ENCODE measurements at regions not wholly inside any gene's neighbourhood (a gene's known extent, or its start where the extent isn't known, plus 50 kb on each side); places are given as distances from the start of the nearest gene placed in this dataset.

DNA sequence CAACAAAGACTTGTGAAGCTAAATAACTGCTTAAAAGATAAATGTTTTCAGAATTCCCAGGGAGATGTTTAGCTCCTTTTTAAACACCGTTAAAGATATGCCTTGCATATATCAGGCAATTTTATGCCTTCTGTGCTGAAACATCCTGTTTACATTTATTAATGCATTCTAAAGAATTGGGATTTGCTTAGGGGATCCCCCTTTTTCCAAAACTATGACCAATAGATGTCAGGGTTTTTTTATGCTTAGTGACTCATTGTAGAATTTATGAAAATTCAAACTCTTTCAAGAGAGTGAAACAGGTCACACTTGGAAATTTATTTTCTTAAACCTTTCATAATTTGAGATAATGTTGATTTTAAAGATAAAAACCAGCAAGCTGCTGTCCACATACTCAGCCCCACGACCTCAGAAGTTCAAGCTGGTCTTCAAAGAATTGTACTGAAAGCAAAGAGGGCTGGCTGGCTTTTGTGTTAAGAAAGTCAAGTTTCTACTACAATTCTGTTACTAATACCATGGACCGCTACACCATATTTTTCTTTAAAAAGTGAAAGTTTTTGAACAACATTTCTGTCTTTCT lies 411.8 kb downstream of the ETV1 start:
- TF ChIP-seq, protein P1, sequence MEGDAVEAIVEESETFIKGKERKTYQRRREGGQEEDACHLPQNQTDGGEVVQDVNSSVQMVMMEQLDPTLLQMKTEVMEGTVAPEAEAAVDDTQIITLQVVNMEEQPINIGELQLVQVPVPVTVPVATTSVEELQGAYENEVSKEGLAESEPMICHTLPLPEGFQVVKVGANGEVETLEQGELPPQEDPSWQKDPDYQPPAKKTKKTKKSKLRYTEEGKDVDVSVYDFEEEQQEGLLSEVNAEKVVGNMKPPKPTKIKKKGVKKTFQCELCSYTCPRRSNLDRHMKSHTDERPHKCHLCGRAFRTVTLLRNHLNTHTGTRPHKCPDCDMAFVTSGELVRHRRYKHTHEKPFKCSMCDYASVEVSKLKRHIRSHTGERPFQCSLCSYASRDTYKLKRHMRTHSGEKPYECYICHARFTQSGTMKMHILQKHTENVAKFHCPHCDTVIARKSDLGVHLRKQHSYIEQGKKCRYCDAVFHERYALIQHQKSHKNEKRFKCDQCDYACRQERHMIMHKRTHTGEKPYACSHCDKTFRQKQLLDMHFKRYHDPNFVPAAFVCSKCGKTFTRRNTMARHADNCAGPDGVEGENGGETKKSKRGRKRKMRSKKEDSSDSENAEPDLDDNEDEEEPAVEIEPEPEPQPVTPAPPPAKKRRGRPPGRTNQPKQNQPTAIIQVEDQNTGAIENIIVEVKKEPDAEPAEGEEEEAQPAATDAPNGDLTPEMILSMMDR (IDR thresholded peaks at IDR 0.05): no peak

DNA sequence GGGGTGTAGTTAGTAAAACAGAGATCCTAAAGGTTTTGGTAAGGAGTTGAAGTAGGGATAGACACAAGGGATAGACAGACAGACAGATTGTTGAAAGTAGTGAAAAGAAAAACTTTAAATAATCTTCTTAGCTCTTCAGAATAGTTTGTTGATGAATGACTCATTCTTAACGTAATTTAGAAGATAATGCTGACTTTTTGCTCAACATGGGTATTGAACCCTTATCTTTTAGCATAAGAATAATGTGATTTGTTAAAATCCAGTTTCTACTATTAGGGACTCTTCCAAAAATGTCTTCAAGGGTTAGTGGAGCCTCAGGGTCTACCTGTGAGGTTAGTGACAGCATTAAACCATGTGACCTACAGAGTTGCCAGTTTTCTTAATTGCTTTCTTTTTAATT lies 411.2 kb downstream of the ETV1 start:
- TF ChIP-seq, protein P1 (IDR thresholded peaks at IDR 0.05): no peak

DNA sequence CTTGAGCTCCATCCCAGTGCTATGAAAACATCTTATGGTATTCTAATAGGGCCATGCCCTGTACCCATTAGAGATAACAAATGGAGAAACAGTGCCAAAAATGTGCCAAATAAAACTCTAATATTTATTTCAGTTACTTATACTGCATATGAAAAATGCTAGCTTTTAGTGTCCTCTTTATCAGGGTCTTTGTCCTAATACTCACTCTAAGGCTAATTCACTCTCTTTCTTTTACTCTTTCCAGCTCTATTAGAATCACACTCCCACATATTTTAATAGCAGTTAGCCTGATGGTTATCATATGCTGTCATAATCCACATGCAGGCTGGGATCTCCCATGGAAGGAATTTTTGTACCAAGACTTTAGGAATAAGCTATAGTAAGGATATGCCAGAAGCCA lies 408.4 kb downstream of the ETV1 start:
- TF ChIP-seq, protein P1 (IDR thresholded peaks at IDR 0.05): no peak

DNA sequence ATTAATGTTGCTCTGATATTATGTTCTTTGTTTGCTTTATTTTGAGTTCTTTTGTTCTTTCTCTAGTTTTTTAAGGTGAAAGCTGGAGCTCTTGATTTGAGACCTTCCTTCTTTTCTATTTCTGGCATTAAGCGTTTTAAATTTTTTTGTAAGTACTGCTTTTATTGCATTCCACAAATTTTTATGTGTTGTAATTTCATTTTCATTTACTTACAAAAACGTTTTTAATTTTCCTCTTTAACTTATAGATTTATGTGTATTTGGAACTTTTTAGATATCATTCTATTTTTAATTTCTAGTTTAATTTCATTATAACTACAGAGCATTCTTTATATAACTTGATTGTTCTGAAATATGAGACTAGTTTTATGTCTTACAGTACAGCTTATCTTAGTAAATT lies 395.6 kb downstream of the ETV1 start:
- TF ChIP-seq, protein P1 (IDR thresholded peaks at IDR 0.05): no peak

DNA sequence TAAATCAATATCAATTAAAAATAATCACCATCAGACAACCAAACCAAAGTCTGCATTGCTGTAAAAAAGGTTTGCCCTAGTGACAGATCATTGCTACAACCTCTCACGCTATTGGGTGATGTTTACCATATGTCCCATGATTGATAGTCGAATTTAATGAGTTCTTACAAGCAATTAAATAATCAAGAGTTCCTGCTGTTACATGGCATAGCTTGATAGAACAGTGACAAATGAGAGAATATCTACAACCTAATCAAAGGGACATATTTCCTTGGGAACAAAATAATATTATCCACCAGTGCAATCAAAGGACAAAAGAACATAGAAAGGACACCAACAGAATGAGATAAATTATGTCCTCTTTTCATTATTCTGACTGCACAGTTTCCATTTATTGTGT lies 387.4 kb downstream of the ETV1 start:
- TF ChIP-seq, protein P1 (IDR thresholded peaks at IDR 0.05): no peak

DNA sequence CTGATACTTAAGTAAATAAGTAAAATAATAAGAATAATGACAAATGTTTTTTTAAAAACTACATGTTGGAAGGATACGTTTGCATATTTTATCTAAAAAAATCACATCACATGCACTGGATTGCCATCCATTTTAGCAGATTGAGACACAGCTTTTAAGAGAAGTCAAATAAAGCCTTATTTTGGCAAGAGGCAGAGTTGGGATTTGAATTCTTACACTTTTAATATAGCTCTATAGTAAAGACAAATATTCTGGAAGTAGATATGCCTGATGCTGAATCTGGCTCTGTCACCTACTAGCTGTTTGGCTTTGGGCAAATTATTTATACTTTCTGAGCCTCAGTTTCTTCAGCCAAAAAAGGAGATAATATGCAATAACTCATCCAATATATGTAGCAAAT lies 386.4 kb downstream of the ETV1 start:
- TF ChIP-seq, protein P1 (IDR thresholded peaks at IDR 0.05): no peak

DNA sequence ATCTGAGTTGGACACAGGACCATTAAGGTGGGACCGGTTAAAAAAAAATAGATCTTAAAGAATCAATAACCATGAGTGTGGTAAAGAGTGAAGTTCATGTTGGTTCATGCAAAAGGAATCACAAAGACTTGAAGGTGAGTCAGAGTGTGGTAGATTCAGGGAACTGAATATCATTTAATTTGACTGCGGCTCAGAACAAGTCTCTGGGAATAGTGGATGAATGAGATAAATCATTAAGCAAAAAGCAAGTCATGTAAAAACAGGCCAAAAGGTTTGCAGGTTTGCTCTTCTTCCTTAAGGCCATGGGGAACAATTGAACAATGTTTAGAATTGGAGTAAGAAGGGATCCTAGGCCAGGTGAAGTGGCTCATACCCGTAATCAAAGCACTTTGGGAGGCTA lies 385.8 kb downstream of the ETV1 start:
- TF ChIP-seq, protein P1 (IDR thresholded peaks at IDR 0.05): no peak

DNA sequence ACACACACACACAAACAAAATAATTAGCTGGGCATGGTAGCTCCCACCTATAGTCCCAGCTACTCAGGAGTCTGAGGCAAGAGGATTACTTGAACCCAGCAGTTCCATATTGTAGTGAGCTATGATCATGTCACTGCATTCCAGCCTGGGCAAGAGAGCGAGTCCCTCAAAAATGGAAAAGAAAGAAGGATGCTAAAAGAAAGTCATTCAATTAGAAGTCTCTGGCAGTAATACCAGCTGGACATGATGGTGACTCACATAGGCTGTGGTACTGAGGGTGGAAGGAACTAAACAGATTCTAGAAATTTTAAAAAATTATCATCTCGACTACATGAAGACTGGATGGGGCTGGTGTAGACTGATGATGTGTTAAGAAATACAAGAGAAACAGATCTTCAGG lies 385.3 kb downstream of the ETV1 start:
- TF ChIP-seq, protein P1 (IDR thresholded peaks at IDR 0.05): no peak

Data from LNCAP (cell line).